Hepatocyte (in vitro differentiated cells): ENCODE measurements at regions not wholly inside any gene's neighbourhood (a gene's known extent, or its start where the extent isn't known, plus 50 kb on each side); places are given as distances from the start of the nearest gene placed in this dataset.

Experiments
- DNase-seq: peaks from one replicate; pipeline ENCODE4 v3.0.0-alpha.2; 2016; ENCODE audit warnings: low spot score
- H2AFZ ChIP-seq: fragments of 200-600 bp; sonication (generic); 2 replicates; pipeline ENCODE4 v1.6.0; 2016; ENCODE audit warnings: antibody characterized with exemption, mild to moderate bottlenecking
- H3K27ac ChIP-seq: fragments of 200-600 bp; sonication (generic); 2 replicates; pipeline ENCODE4 v1.5.1; 2016; ENCODE audit warnings: mild to moderate bottlenecking
- H3K27me3 ChIP-seq: fragments of 200-600 bp; sonication (generic); 2 replicates; pipeline ENCODE4 v1.6.1; 2016
- H3K36me3 ChIP-seq: fragments of 200-600 bp; sonication (generic); replicated peaks from 2 replicates; pipeline ENCODE4 v1.5.1; 2016; ENCODE audit warnings: low read depth; ENCODE audit not compliant: insufficient read depth
- H3K4me1 ChIP-seq: fragments of 200-600 bp; sonication (generic); 2 replicates; pipeline ENCODE4 v1.5.1; 2016; ENCODE audit warnings: mild to moderate bottlenecking, moderate library complexity; ENCODE audit not compliant: insufficient read depth
- H3K4me2 ChIP-seq: fragments of 200-600 bp; sonication (generic); 2 replicates; pipeline ENCODE4 v1.6.0; 2016
- H3K4me3 ChIP-seq: fragments of 200-600 bp; sonication (generic); 2 replicates; pipeline ENCODE4 v1.5.1; 2016; ENCODE audit warnings: mild to moderate bottlenecking
- H3K79me2 ChIP-seq: fragments of 200-600 bp; sonication (generic); 2 replicates; pipeline ENCODE4 v1.6.0; 2017; ENCODE audit warnings: mild to moderate bottlenecking
- H3K9me2 ChIP-seq: fragments of 200-600 bp; sonication (generic); replicated peaks from 2 replicates; pipeline ENCODE4 v1.6.0; 2017; ENCODE audit warnings: mild to moderate bottlenecking; ENCODE audit not compliant: insufficient read depth
- H3K9me3 ChIP-seq: fragments of 200-600 bp; sonication (generic); 2 replicates; pipeline ENCODE4 v1.5.1; 2016; ENCODE audit warnings: low read depth, mild to moderate bottlenecking
- H4K20me1 ChIP-seq: fragments of 200-600 bp; sonication (generic); 2 replicates; pipeline ENCODE4 v1.6.0; 2016; ENCODE audit warnings: mild to moderate bottlenecking; ENCODE audit not compliant: insufficient read depth, poor library complexity, severe bottlenecking
- EZH2 ChIP-seq: fragments of 200-600 bp; sonication (generic); IDR thresholded peaks from 2 replicates; pipeline ENCODE4 v1.6.1; 2016; ENCODE audit warnings: antibody characterized with exemption, mild to moderate bottlenecking, borderline replicate concordance
- EZH2phosphoT487 ChIP-seq: fragments of 200-600 bp; sonication (generic); IDR thresholded peaks from one replicate; pipeline ENCODE4 v1.6.1; 2018; ENCODE audit warnings: antibody characterized with exemption, mild to moderate bottlenecking, low read depth, moderate library complexity; ENCODE audit not compliant: unreplicated experiment, severe bottlenecking
- WGBS: methylation state at CpG from one replicate; pipeline ENCODE4 v1.1.6; 2016; ENCODE audit warnings: low lambda C conversion rate; ENCODE audit errors: missing lambda C conversion rate; 5-methylcytosine and 5-hydroxymethylcytosine counted together
- TF ChIP-seq, protein P1 (sequence below): fragments of 200-600 bp; sonication (generic); IDR thresholded peaks from 2 replicates; pipeline ENCODE4 v1.5.1; 2016; ENCODE audit warnings: antibody characterized with exemption, mild to moderate bottlenecking; ENCODE audit not compliant: poor library complexity

DNA sequence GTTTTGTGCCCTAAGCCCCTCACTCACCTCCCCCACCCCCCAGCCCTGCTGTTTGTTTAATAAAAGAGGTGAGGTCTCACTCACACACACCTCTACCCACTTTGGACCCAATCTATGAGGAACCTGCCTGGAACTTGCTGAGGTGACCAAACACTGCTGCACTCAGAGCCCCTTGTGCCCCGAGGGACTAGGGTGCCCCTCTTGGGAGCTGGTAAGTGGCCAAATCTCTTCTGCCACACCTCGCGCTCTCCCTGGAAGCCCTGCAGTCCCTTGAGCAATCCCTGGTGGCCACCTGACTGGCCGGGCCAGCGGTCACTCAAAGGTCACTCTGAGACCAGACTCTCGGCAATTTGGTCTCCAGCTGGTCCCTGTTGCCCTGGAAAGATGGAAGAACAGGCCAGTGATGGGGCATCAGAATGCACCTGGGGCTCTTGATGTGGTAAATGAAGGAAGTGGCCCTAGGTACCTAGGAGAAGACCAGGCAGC is 157.2 kb downstream of the MED10 start:
- no peak overlapping the region for H3K4me3 ChIP-seq
- no peaks in the 10 kb centered on the region for H3K36me3 ChIP-seq
- no peak overlapping the region for H3K27ac ChIP-seq
- WGBS, result 88% methylated on average over 6 of the region's 6 CpGs
- no peaks in the 10 kb centered on the region for H3K27me3 ChIP-seq
- no peaks in the 10 kb centered on the region for H3K9me3 ChIP-seq
- no peak for DNase-seq
- no peaks in the 10 kb centered on the region for H3K4me1 ChIP-seq
- no peak overlapping the region for H2AFZ ChIP-seq
- H3K79me2 ChIP-seq, result no peaks in the 10 kb centered on the region
- H3K9me2 ChIP-seq, result no peaks in the 10 kb centered on the region
- TF ChIP-seq, protein P1, sequence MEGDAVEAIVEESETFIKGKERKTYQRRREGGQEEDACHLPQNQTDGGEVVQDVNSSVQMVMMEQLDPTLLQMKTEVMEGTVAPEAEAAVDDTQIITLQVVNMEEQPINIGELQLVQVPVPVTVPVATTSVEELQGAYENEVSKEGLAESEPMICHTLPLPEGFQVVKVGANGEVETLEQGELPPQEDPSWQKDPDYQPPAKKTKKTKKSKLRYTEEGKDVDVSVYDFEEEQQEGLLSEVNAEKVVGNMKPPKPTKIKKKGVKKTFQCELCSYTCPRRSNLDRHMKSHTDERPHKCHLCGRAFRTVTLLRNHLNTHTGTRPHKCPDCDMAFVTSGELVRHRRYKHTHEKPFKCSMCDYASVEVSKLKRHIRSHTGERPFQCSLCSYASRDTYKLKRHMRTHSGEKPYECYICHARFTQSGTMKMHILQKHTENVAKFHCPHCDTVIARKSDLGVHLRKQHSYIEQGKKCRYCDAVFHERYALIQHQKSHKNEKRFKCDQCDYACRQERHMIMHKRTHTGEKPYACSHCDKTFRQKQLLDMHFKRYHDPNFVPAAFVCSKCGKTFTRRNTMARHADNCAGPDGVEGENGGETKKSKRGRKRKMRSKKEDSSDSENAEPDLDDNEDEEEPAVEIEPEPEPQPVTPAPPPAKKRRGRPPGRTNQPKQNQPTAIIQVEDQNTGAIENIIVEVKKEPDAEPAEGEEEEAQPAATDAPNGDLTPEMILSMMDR, result no peak
- TF ChIP-seq EZH2phosphoT487, result no peak
- no peak for TF ChIP-seq EZH2
- no peaks in the 10 kb centered on the region for H4K20me1 ChIP-seq
- no peak overlapping the region for H3K4me2 ChIP-seq

DNA sequence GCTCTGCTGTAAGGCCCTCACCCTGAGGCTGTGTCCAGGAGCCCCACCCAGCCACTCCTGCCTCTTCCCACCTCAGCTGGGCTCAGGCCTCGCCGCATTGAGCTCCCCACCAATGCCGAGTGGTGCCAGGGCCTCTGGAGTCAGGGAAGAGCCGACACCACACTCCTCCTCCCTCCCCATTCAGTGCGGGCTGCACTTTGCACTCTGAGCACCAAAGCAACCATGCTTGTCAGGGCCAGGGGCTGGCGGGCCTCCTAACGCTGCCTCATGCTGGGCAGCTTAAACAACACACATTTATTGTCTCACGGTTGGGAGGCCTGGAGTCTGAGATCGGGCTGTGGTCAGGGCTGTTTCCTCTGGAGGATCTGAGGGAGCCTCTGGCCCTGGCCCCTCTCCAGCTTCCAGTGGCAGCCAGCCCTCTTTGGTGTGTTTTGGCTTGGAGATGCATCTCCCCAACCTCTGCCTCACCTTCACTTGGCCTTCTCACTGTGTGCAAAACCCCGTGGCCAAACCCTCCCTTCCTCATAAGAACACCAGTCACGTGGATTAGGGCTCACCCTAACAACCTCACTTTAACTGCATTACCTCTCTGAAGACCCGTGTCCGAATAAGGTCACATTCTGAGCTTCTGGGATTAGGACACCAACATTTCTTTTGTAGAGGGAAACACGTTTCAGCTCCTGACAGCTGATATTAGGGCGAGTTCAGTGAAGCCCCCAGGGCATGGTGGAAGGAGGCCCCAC is 157.8 kb downstream of the MED10 start:
- 66% methylated on average over 15 of the region's 15 CpGs for WGBS
- no peak overlapping the region for H2AFZ ChIP-seq
- H3K4me2 ChIP-seq, result no peak overlapping the region
- H3K4me1 ChIP-seq, result no peaks in the 10 kb centered on the region
- H3K9me3 ChIP-seq, result no peaks in the 10 kb centered on the region
- H3K27me3 ChIP-seq, result no peaks in the 10 kb centered on the region
- DNase-seq, result peak; percentile 32
- H4K20me1 ChIP-seq, result no peaks in the 10 kb centered on the region
- H3K27ac ChIP-seq, result peak overlapping the region; percentile 24
- no peaks in the 10 kb centered on the region for H3K36me3 ChIP-seq
- no peaks in the 10 kb centered on the region for H3K79me2 ChIP-seq
- TF ChIP-seq EZH2phosphoT487, result no peak
- no peak for TF ChIP-seq EZH2
- TF ChIP-seq, protein P1, result no peak
- H3K9me2 ChIP-seq, result no peaks in the 10 kb centered on the region
- no peak overlapping the region for H3K4me3 ChIP-seq

DNA sequence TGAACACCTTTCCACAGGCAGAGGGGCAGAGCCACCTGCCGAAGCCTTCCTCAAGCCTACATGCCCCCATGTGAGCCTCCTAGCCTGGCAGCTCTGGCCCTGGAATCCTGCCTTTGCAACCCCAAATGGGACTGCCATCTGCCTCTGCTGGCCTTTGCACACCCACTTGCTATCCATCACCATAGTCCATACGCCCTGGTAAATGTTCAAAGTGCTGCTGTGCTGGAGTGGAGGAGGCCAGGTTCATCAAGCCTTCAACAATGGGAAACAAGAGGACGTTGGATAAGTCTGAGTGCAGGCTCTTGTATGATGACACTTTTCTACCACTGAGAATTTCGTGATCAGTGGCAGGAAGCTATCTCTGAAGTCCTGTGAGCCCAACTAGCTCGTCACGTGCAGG is 159.8 kb downstream of the MED10 start:
- TF ChIP-seq, protein P1, result no peak
- TF ChIP-seq EZH2phosphoT487 (no peak), EZH2 (no peak)
- Histone ChIP-seq H4K20me1 (no peaks in the 10 kb centered on the region), H2AFZ (no peak overlapping the region), H3K9me2 (no peaks in the 10 kb centered on the region), H3K79me2 (no peaks in the 10 kb centered on the region), H3K4me3 (no peak overlapping the region), H3K27ac (no peak overlapping the region), H3K4me2 (no peak overlapping the region), H3K9me3 (no peaks in the 10 kb centered on the region), H3K4me1 (no peaks in the 10 kb centered on the region), H3K36me3 (no peaks in the 10 kb centered on the region), H3K27me3 (no peaks in the 10 kb centered on the region)
- WGBS, result 77% methylated on average over 6 of the region's 6 CpGs
- no peak for DNase-seq
